Rectal smooth muscle tissue (tissue), 1 donor: ENCODE measurements at regions not wholly inside any gene's neighbourhood (a gene's known extent, or its start where the extent isn't known, plus 50 kb on each side); places are given as distances from the start of the nearest gene placed in this dataset.
"Not testable (repeated sequence)": the region's sequence is repeated elsewhere in the genome, so short reads cannot be mapped to it uniquely, and the experiment has no call there.

Experiments
- H3K27ac ChIP-seq: one replicate; pipeline ENCODE4 v1.7.0; 2013; ENCODE audit warnings: low read depth, low read length, inconsistent platforms
- H3K27me3 ChIP-seq: one replicate; pipeline ENCODE4 v1.7.0; 2013; ENCODE audit warnings: low read length; ENCODE audit not compliant: control insufficient read depth, insufficient read depth
- H3K36me3 ChIP-seq: one replicate; pipeline ENCODE4 v1.7.0; 2013; ENCODE audit warnings: low read length; ENCODE audit not compliant: control insufficient read depth, insufficient read depth
- H3K4me1 ChIP-seq: one replicate; pipeline ENCODE4 v1.7.0; 2013; ENCODE audit warnings: low read length; ENCODE audit not compliant: control insufficient read depth, insufficient read depth
- H3K4me3 ChIP-seq: one replicate; pipeline ENCODE4 v1.7.0; 2013; ENCODE audit warnings: low read length
- H3K9ac ChIP-seq: one replicate; pipeline ENCODE4 v1.7.0; 2013; ENCODE audit warnings: low read length

DNA sequence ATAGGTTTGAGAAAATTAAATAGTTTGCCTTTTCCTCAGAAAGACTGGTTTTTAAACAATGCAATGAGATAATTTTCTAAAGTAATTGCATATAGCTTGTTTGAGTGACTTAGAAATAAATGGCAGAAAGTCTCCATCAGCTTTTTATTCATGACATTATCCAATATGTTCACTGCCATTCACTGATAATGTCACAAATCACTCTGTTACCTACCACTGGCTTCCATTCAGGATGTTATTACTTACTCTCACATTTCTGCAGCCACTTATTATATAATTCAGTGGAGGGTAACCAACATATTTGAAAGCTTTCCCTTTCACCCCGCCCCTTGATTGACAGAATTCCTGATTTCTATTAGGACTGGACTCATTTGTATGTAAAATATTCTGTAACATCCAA lies 1583.5 kb downstream of the PCDH18 start:
- H3K4me1 ChIP-seq, result no peaks in the 10 kb centered on the region
- H3K27me3 ChIP-seq, result no peaks in the 10 kb centered on the region
- H3K27ac ChIP-seq, result no peak overlapping the region
- H3K9ac ChIP-seq, result no peak overlapping the region
- H3K4me3 ChIP-seq, result no peak overlapping the region
- no peaks in the 10 kb centered on the region for H3K36me3 ChIP-seq

- H3K9ac ChIP-seq, result no peak overlapping the region
- no peak overlapping the region for H3K27ac ChIP-seq
- H3K4me1 ChIP-seq, result no peaks in the 10 kb centered on the region
- no peak overlapping the region for H3K4me3 ChIP-seq
- no peaks in the 10 kb centered on the region for H3K27me3 ChIP-seq
- no peaks in the 10 kb centered on the region for H3K36me3 ChIP-seq
Measured at GRCh38 chr4:135941671-135942070, 1590.6 kb downstream of the PCDH18 start.

- no peak overlapping the region for H3K4me3 ChIP-seq
- H3K9ac ChIP-seq, result no peak overlapping the region
- no peaks in the 10 kb centered on the region for H3K4me1 ChIP-seq
- H3K27ac ChIP-seq, result no peak overlapping the region
- no peaks in the 10 kb centered on the region for H3K36me3 ChIP-seq
- H3K27me3 ChIP-seq, result no peaks in the 10 kb centered on the region
Measured at GRCh38 chr4:135934026-135934425, 1598.3 kb downstream of the PCDH18 start.

DNA sequence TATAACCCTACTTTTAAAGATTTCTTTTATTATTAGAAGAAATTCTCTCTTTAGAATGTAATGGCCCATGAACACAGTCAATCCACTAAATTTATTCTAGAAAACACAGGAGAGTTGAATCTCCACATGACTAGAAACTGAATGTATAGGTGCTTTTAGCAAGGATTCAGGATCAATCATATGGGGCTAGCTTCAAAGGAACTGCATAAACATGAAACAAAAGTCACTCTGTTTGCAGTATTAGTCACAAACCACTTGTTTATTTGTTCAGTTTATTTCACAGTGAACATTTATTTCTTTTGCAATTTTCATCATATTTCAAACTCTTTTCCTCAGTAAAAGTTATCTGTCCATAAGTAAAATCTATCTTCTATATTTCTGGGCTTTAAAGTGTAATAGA lies 1604.6 kb downstream of the PCDH18 start:
- Histone ChIP-seq H3K9ac (no peak overlapping the region), H3K4me3 (no peak overlapping the region), H3K4me1 (no peaks in the 10 kb centered on the region), H3K27ac (no peak overlapping the region), H3K36me3 (no peaks in the 10 kb centered on the region), H3K27me3 (no peaks in the 10 kb centered on the region)

GRCh38 chr4:135921081-135921480 lies 1611.2 kb downstream of the PCDH18 start:
- Histone ChIP-seq H3K36me3 (no peaks in the 10 kb centered on the region), H3K27ac (no peak overlapping the region), H3K4me3 (no peak overlapping the region), H3K9ac (no peak overlapping the region), H3K27me3 (no peaks in the 10 kb centered on the region), H3K4me1 (no peaks in the 10 kb centered on the region)

GRCh38 chr4:135917011-135917410 lies 1615.3 kb downstream of the PCDH18 start:
- H3K27me3 ChIP-seq, result no peaks in the 10 kb centered on the region
- H3K4me1 ChIP-seq, result no peaks in the 10 kb centered on the region
- H3K4me3 ChIP-seq, result no peak overlapping the region
- no peak overlapping the region for H3K27ac ChIP-seq
- no peaks in the 10 kb centered on the region for H3K36me3 ChIP-seq
- no peak overlapping the region for H3K9ac ChIP-seq

DNA sequence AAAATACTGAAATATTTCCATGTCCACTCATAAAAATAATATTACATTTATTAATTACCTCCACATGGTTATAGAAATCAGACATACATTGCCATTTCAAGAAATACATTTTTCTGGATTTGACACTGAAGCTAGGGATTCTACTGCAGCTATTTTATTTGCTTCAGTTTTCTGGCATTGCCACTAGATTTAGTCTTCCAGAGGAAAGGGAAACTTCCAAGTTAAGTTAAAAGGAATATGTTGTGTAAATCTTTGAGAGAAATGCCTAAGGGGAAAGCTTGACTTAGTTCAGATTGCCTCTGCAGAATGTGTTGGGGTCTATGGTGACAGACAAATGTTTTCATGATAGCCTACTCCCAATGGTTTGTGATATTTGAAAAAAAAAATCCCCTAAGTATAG lies 1631.3 kb downstream of the PCDH18 start:
- Histone ChIP-seq H3K27ac (no peak overlapping the region), H3K27me3 (no peaks in the 10 kb centered on the region), H3K4me3 (no peak overlapping the region), H3K4me1 (no peaks in the 10 kb centered on the region), H3K9ac (no peak overlapping the region), H3K36me3 (no peaks in the 10 kb centered on the region)

DNA sequence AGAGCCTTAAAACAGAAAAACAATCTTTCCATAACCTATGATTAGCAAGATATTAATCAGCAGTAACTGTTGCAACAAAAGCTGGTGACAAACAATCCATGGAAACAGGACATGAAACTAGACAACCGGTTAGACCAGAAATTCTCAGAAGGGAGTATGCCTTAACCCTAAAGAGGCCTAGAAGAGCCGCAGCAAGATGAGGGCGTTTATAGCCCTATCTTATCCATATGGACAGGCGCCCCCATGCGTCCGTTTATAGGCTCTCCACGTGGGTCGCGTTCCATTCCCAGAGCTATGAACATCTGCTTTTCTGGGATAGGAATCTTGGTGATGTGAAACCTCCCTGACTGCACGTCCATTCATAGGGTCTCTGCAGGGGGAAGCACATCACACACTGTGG lies 1662.7 kb upstream of the PABPC4L start:
- not testable (repeated sequence) for H3K4me3 ChIP-seq, H3K4me1 ChIP-seq, H3K27ac ChIP-seq, H3K9ac ChIP-seq, H3K27me3 ChIP-seq, H3K36me3 ChIP-seq

DNA sequence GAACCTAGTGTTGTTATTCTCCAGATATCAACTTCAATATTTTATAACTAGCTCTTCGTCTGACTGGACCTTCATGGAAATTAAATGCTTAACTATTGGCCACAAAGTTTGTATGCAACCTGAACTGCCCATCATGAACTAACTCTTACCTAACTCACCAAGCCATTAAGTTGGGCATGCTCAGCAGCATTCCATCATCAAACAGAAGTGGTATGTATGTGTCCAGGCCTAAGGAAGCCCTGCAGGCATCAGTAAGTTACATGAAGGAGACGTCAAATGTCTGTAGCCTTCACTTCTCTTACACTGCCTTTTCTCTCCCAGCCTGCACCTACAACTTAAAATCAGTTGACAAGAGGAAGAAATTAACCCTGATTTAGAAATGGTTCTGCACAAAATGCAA lies 1639.2 kb upstream of the PABPC4L start:
- Histone ChIP-seq H3K36me3 (no peaks in the 10 kb centered on the region), H3K4me3 (no peak overlapping the region), H3K9ac (no peak overlapping the region), H3K27me3 (no peaks in the 10 kb centered on the region), H3K27ac (no peak overlapping the region), H3K4me1 (no peaks in the 10 kb centered on the region)

GRCh38 chr4:135839712-135840111 lies 1638.1 kb upstream of the PABPC4L start:
- Histone ChIP-seq H3K36me3 (no peaks in the 10 kb centered on the region), H3K4me3 (no peak overlapping the region), H3K4me1 (no peaks in the 10 kb centered on the region), H3K9ac (no peak overlapping the region), H3K27me3 (no peaks in the 10 kb centered on the region), H3K27ac (no peak overlapping the region)

- no peak overlapping the region for H3K27ac ChIP-seq
Measured at GRCh38 chr4:135838889-135839288, 1637.3 kb upstream of the PABPC4L start.

GRCh38 chr4:135834471-135834870 lies 1632.9 kb upstream of the PABPC4L start:
- no peak overlapping the region for H3K9ac ChIP-seq
- no peak overlapping the region for H3K4me3 ChIP-seq
- no peaks in the 10 kb centered on the region for H3K27me3 ChIP-seq
- no peaks in the 10 kb centered on the region for H3K36me3 ChIP-seq
- H3K27ac ChIP-seq, result no peak overlapping the region
- H3K4me1 ChIP-seq, result no peaks in the 10 kb centered on the region

More at GRCh38 chr4:135838889-135839288, 1637.3 kb upstream of the PABPC4L start:
- Histone ChIP-seq H3K27me3 (no peaks in the 10 kb centered on the region), H3K4me3 (no peak overlapping the region), H3K36me3 (no peaks in the 10 kb centered on the region), H3K9ac (no peak overlapping the region), H3K4me1 (no peaks in the 10 kb centered on the region)

DNA sequence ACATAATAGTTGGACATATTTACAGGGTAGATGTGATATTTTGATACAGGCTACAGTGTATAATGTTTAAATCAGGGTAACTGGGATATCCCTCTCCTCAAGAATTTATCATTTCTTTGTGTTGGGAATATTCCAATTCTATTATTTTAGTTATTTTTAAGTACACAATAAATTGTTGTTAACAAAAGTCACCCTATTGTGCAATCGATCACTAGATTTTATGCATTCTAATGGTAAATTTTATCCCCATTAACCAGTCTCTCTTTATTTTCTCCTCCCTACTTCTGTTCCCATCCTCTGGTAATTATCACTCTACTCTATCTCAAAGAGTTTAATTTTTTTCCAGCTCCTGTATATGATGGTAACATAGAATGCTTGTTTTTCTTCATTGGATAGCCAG lies 1631.9 kb upstream of the PABPC4L start:
- Histone ChIP-seq H3K4me3 (no peak overlapping the region), H3K4me1 (no peaks in the 10 kb centered on the region)

More for the DNA sequence above, 1631.9 kb upstream of the PABPC4L start:
- H3K9ac ChIP-seq, result no peak overlapping the region
- H3K36me3 ChIP-seq, result no peaks in the 10 kb centered on the region
- no peak overlapping the region for H3K27ac ChIP-seq
- H3K27me3 ChIP-seq, result no peaks in the 10 kb centered on the region
